ENCODE measurements at regions not wholly inside any gene's neighbourhood (a gene's known extent, or its start where the extent isn't known, plus 50 kb on each side); places are given as distances from the start of the nearest gene placed in this dataset.

GRCh38 chr7:131724776-131725345 is 168.4 kb upstream of the PODXL start:
- no peaks in the 10 kb centered on the region for H3K4me1 Mint-ChIP-seq
- H3K27me3 ChIP-seq (replicated peaks in 1 of 4; ENCODE audit: control extremely low read depth in 1 of 4, control insufficient read depth in 3 of 4, insufficient read depth in 4 of 4, low read length in 3 of 4), result no peaks in the 10 kb centered on the region
- H3K27ac ChIP-seq (ENCODE audit: low read length in 2 of 2), result no peak overlapping the region
- no peaks in the 10 kb centered on the region for H3K79me2 ChIP-seq (ENCODE audit: control insufficient read depth, insufficient read depth, low read length)
- H3K4me3 ChIP-seq (ENCODE audit: control extremely low read depth in 1 of 5, extremely low read depth in 1 of 5, insufficient read depth in 1 of 5, low read depth in 2 of 5, low read length in 4 of 5), result no peak overlapping the region
- 72% methylated on average over 2 of the region's 4 CpGs for WGBS (ENCODE audit: insufficient coverage)
- H2AFZ ChIP-seq (ENCODE audit: insufficient read depth, low read depth, low read length, poor library complexity, severe bottlenecking), result no peak overlapping the region
- TF ChIP-seq EZH2 (IDR thresholded peaks at IDR 0.05; ENCODE audit: borderline replicate concordance, insufficient read depth, low read depth, low read length, poor library complexity, severe bottlenecking), result no peak
- TF ChIP-seq, protein P1, sequence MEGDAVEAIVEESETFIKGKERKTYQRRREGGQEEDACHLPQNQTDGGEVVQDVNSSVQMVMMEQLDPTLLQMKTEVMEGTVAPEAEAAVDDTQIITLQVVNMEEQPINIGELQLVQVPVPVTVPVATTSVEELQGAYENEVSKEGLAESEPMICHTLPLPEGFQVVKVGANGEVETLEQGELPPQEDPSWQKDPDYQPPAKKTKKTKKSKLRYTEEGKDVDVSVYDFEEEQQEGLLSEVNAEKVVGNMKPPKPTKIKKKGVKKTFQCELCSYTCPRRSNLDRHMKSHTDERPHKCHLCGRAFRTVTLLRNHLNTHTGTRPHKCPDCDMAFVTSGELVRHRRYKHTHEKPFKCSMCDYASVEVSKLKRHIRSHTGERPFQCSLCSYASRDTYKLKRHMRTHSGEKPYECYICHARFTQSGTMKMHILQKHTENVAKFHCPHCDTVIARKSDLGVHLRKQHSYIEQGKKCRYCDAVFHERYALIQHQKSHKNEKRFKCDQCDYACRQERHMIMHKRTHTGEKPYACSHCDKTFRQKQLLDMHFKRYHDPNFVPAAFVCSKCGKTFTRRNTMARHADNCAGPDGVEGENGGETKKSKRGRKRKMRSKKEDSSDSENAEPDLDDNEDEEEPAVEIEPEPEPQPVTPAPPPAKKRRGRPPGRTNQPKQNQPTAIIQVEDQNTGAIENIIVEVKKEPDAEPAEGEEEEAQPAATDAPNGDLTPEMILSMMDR (IDR thresholded peaks at IDR 0.05), result no peak
- ChIA-PET CTCF (interaction anchor here (0.8 kb wide), 1 partner anchor 36 kb away, joined by 3 read pairs; no protein-coding TSS in a partner anchor), POLR2A (no interaction called here)
- no peak overlapping the region for H3K4me3 Mint-ChIP-seq
- ATAC-seq (ENCODE audit: low read depth) (no peak), DNase-seq (no peak)
- no peak overlapping the region for H3K27ac Mint-ChIP-seq
- H3K9me3 Mint-ChIP-seq (ENCODE audit: insufficient read depth), result peaks cover 4% of the 10 kb centered on the region
- no peak overlapping the region for H3K9ac ChIP-seq (ENCODE audit: low read length)
- peaks cover 22% of the 10 kb centered on the region for H3K27me3 Mint-ChIP-seq
- intact Hi-C loops (cut with micrococcal nuclease), result no loop called here
- H3K4me1 ChIP-seq (ENCODE audit: control insufficient read depth in 2 of 2, insufficient read depth in 2 of 2, low read length in 2 of 2), result no peaks in the 10 kb centered on the region
- peaks cover 0 to 10% (median 0%) of the 10 kb centered on the region in 3 donors for H3K9me3 ChIP-seq (ENCODE audit: control extremely low read depth in 1 of 3, control insufficient read depth in 2 of 3, insufficient read depth in 1 of 3, low read length in 2 of 3)
- H4K20me1 ChIP-seq (ENCODE audit: control insufficient read depth, insufficient read depth, low read length, poor library complexity, severe bottlenecking), result no peaks in the 10 kb centered on the region
- no peaks in the 10 kb centered on the region for H3K36me3 ChIP-seq (replicated peaks in 1 of 2; ENCODE audit: control extremely low read depth in 1 of 2, control insufficient read depth in 1 of 2, extremely low read depth in 1 of 2, insufficient read depth in 2 of 2, low read length in 1 of 2)
- H3K4me2 ChIP-seq (replicated peaks; ENCODE audit: low read depth, low read length, poor library complexity, severe bottlenecking), result no peak overlapping the region

GRCh38 chr7:131723926-131724325 is 167.5 kb upstream of the PODXL start:
- Histone ChIP-seq H3K27ac (ENCODE audit: low read length in 2 of 2) (no peak overlapping the region), H3K4me1 (ENCODE audit: control insufficient read depth in 2 of 2, insufficient read depth in 2 of 2, low read length in 2 of 2) (no peaks in the 10 kb centered on the region), H3K27me3 (replicated peaks in 1 of 4; ENCODE audit: control extremely low read depth in 1 of 4, control insufficient read depth in 3 of 4, insufficient read depth in 4 of 4, low read length in 3 of 4) (no peaks in the 10 kb centered on the region), H4K20me1 (ENCODE audit: control insufficient read depth, insufficient read depth, low read length, poor library complexity, severe bottlenecking) (no peaks in the 10 kb centered on the region), H3K4me2 (replicated peaks; ENCODE audit: low read depth, low read length, poor library complexity, severe bottlenecking) (no peak overlapping the region), H3K9me3 (ENCODE audit: control extremely low read depth in 1 of 3, control insufficient read depth in 2 of 3, insufficient read depth in 1 of 3, low read length in 2 of 3) (peaks cover 0 to 1% (median 0%) of the 10 kb centered on the region in 3 donors), H3K9ac (ENCODE audit: low read length) (no peak overlapping the region), H3K79me2 (ENCODE audit: control insufficient read depth, insufficient read depth, low read length) (no peaks in the 10 kb centered on the region), H3K36me3 (replicated peaks in 1 of 2; ENCODE audit: control extremely low read depth in 1 of 2, control insufficient read depth in 1 of 2, extremely low read depth in 1 of 2, insufficient read depth in 2 of 2, low read length in 1 of 2) (no peaks in the 10 kb centered on the region), H2AFZ (ENCODE audit: insufficient read depth, low read depth, low read length, poor library complexity, severe bottlenecking) (no peak overlapping the region), H3K4me3 (ENCODE audit: control extremely low read depth in 1 of 5, extremely low read depth in 1 of 5, insufficient read depth in 1 of 5, low read depth in 2 of 5, low read length in 4 of 5) (no peak overlapping the region)
- Mint-ChIP-seq H3K27me3 (peaks cover 26% of the 10 kb centered on the region), H3K4me3 (no peak overlapping the region), H3K27ac (no peak overlapping the region), H3K9me3 (ENCODE audit: insufficient read depth) (peaks cover 4% of the 10 kb centered on the region), H3K4me1 (no peaks in the 10 kb centered on the region)
- POLR2A ChIA-PET, result no interaction called here
- CTCF ChIA-PET, result interaction anchor here (0.8 kb wide), 1 partner anchor 35 kb away, joined by 3 read pairs; no protein-coding TSS in a partner anchor
- TF ChIP-seq EZH2 (IDR thresholded peaks at IDR 0.05; ENCODE audit: borderline replicate concordance, insufficient read depth, low read depth, low read length, poor library complexity, severe bottlenecking), result no peak
- TF ChIP-seq, protein P1 (IDR thresholded peaks at IDR 0.05), result no peak
- ATAC-seq (ENCODE audit: low read depth), result no peak
- WGBS (ENCODE audit: insufficient coverage), result 78% methylated on average over 6 of the region's 6 CpGs
- intact Hi-C loops (cut with micrococcal nuclease), result no loop called here
- no peak for DNase-seq
